NCI-H1092 (cell line): ENCODE measurements at regions not wholly inside any gene's neighbourhood (a gene's known extent, or its start where the extent isn't known, plus 50 kb on each side); places are given as distances from the start of the nearest gene placed in this dataset.
"Not testable (repeated sequence)": the region's sequence is repeated elsewhere in the genome, so short reads cannot be mapped to it uniquely, and the experiment has no call there.

ENCODE experiments used
- DNase-seq: peaks from one replicate; lab custom pipeline; 2025; lab: John Stamatoyannopoulos, UW

DNA sequence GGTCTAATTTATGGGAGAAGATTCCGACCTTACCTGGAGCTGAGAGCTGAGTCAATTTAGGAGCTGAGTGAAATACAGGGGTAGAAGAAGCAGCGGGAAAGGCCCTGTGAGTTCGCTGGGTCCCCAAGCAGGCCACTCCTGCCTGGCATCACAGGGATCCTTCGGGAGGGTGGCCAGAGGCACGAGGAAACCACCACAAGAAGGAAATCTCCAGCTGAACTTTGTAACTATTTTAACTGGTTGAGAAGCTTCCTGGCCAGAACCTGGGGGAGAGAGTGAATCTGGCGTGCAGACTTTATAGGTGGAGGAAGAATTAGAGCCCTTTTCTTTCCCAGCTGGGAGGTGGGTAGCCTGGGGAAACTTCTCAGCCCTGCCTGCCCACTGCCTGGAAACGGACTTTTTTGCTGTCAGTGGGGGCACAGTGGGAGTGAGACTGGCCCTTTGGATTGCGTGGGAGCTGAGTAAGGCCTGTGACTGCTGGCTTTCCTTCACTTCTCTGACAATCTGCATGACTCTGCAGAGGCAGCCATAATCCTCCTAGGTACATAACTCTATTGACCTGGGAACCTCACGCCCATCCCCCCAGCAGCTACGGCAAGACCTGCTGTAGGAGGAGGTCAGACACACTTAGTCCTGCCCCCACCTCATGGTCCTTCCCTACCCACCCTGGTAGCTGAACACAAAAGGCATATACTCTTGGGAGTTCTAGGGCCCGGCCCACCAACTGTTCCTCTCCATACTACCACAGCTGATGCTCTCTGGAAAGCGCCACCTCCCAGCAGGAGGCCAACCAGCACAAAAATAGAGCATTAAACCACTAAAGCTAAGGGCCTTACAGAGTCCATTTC is 340.7 kb downstream of the CNTN3 start:
- DNase-seq, result no peak

DNA sequence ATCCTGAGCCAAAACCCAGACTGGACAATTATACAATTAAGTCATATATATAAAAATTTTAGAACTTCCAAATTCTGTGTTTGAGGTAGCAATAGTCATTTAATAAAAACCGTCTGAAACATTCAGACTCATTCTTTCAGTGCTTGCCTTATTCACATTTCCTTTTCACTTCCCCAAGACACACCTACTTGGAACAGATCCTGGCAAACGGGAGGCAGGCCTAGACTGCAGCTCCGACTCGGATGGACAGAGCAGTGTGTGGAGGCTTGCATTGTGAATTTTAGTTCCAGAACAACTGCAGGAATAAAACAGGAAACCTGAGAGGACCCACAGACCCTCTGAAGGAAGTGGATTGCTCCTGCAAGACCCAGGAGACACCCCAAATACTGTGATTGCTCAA is 341.4 kb downstream of the CNTN3 start:
- no peak for DNase-seq

DNA sequence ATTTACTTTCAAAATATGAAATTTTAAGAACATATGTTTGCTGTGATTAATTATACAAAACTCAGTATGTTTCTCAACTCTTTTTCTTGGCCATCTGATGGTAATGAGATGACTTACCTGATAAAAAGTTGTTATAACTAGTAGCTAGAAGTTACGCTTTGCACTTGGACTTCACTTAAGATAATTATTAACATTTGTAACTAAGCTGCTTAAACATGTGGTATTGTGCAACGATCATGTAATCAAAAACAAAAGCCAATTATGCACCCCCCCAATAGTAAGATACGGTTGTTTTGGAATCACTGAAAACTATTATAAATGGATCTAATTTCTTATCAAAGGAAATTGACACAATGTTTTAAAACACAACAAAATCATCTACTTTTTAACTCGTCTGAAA is 342.9 kb downstream of the CNTN3 start:
- no peak for DNase-seq

DNA sequence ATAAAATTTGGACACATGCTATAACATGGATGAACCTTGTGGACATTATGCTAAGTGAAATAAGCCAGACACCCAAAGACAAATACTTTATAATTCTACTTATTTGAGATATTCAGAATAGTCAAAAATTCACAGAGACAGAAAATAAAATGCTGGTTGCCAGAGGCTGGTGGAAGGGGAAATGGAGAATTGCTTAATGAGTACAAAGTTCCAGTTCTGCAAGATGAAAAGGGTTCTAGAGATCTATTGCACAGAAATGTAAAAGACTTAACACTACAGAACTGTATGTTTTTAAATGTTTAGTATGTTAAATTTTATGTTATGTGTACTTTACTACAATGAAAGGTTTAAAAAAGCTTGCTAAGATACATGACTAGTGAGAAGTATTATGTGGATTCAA is 344.8 kb downstream of the CNTN3 start:
- DNase-seq, result no peak

DNA sequence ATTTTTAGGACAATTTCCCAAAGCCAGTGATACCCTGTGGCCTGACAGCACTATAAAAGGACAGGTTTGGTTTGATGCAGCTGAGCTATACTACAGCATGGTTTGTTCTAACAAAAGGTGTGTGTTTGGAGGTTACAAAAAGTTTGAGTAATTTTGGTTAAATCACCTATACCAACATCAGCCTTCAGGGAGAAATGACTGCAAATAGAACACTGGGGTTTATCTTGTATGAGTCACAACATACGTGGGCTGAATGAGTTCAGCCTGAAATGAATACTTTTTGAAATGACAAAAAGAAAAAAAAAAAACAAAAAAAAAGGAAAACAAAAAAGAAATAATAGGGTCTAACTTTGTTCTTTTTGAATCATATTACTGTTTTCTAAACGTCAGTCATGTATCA is 345.7 kb downstream of the CNTN3 start:
- no peak for DNase-seq

DNA sequence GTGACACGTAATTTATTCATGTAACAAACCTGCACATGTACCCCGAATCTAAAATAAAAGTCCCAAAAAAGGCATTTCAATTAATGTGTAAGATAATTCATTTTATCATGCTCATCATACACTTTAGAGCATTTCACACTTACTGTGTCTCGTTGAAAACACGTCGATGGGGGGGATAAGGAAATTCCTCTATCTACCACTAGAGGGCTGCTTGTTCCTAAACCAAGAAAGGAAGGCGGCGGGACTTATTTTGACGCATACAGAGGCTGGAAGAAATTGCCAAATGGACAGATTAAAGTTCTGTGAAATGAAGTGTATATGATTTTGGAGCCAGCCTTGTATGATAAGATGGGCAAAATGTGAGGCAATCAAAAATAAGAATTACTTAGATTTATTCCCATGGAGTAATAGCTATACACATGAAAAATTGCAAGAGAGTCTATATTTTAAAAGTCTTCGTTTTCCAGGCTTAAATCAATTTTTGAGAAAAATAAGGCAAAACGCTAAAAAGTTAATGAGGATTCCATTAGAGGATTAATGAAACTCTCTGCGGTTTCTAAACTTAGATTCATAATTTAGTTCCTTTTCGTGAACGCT is 346.8 kb downstream of the CNTN3 start:
- peak; percentile 42 for DNase-seq

DNA sequence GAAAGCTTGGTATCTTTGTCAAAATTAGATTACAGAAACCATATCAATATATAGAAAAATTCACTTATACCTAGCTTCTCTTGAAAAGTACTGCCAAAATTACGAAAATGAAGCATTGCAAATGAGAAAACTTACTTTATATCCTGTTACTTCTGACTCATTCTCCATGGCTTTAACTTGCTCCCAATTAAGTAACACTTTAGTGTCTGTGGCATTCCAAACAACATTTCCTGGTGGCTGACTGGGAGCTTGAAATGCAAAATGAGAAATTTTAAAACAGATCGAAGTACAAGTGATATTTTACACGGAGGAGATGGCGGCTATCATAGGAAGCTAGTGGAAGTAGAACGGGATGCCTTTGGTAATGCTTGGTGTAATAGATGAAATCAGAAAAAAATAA is 347.3 kb downstream of the CNTN3 start:
- DNase-seq, result no peak

DNA sequence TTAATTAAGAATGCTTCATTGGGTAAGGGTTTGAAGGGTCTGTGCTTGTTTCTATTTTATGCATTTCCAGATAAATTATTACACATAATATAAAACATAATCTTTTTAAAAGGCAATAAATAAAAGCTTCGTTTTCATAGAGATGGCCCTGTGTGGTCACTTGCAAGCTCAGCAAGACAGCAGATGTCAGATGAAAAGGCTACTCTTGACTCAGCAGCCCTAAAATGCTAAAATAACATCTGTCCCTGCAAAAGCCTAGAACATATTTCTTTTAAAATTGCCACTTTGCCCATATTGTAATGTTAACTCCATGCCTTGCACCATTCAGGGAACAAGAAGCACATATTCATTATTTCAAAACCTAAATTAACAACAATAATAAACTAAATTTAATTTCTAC is 349.4 kb downstream of the CNTN3 start:
- no peak for DNase-seq

DNA sequence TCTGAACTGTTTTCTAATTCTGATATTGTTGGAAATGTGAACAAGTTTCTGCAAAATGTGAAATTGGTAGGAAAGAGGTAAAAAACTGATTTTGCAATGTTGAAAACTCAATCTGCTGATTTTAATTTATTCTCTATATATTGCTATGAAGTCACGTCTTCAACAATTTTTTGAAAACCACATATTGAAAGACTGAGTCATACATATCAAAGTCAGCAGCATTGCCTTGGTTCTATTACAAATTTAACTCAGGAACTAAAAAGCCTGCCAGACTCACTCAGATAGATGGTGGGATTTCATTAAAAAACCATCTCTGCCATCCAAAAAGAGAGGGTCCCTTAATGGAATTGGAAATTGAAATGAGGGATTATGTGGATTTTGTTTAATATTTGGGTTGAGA is 351.4 kb downstream of the CNTN3 start:
- no peak for DNase-seq

DNA sequence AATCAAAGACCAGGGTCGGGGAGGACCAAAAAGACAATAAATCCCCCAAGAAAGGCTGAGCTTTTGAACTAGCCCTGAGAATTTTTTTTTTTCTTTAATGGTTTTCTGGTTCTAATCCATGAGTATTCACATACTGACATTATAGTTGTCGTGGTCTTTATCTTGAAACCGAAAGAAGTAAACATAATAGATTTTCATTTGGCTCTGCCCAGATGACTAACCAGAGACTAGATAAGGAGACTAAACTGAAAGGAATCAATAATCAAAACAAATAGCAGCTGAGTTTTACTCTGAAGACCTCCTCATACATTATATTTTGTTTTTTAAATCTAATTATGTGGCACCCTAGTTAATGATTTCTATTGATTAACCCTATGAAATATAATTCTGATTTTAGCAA is 381.4 kb downstream of the CNTN3 start:
- no peak for DNase-seq

DNA sequence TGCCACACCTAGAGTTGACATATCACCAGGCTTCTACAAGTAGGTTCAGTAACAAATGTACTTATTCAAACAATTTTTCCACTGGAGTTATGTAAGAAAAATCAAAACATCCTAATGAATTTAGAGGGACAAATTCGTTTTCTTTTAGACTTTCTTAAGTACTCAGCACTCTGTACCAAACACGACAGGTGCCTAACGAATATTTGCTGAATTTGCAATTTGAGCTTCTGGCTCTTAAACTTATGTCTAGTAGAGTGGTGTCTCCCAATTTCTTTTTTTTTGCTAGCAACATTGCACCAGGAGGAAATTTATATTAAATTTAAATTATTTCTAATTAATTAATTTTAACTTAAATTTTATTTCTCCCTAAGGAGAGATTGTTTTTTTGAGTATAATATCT is 397.0 kb downstream of the CNTN3 start:
- DNase-seq, result no peak

DNA sequence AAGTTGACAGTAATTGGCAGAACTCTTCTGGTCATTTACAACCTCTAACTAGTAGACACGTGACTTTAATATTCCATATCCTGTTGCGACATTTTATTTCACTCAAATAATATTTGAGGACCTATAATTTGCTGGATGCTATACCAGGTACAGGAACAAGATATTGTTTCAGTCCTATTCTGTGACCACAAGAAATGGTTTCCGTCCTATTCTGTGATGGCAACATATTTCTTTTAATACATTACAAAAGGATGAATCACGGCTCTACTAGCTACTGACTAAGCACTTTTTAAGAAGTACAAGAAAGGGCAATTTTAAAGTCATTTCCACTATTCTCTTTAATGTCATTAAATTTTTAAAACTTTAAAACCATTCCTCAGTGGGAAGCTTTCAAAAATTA is 400.2 kb downstream of the CNTN3 start:
- no peak for DNase-seq

DNA sequence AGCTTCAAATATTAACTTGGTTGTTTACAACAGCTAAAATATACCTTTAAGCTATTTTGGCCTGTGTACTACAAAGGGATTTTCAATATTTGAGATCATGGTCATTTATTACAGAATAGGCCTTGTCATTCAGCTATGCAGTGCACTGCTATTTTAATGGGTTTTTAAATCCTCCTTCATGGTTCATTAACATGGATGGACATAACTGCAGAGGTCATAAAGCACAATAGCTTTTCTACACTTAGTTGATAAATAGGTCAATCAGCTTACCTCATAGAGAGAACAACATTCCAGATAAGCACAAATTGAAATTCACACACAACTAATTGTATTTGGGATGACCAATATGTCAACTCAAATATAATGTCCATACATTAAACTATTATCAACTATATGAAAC is 403.7 kb downstream of the CNTN3 start:
- no peak for DNase-seq

DNA sequence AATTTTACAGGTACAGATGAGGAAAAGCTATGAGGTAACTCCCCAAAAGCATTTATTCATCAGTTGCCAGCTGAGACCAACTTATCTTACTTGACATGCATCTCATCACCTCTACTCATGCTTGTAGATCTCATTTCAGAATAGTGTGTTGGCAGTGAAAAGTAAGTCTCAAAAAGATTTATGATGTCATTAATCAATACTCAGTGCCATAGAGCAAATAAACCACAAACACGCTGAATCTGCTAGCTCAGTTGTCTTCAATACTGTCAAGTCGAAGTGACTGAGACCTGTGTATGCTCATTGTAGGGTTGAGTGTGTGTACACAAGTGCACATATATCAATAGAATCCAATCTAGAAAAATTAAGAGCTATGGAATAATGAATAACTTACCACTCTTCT is 413.5 kb downstream of the CNTN3 start:
- DNase-seq, result no peak

DNA sequence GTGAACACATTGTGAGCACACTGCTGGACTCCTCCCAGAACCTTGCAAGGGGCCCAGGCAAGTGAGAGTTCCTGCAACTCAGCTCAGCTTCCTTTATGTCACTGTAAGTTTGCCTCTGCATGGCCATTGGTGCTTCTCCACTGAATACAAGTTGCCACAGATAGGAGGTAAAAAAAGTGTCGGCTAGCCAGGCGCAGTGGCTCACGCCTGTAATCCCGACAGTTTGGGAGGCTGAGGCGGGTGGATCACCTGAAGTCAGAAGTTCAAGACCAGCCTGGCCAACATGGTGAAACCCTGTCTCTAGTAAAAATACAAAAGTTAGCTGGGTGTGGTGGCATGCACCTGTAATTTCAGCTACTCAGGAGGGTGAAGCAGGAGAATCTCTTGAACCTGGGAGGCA is 435.8 kb downstream of the CNTN3 start:
- DNase-seq, result not testable (repeated sequence)

DNA sequence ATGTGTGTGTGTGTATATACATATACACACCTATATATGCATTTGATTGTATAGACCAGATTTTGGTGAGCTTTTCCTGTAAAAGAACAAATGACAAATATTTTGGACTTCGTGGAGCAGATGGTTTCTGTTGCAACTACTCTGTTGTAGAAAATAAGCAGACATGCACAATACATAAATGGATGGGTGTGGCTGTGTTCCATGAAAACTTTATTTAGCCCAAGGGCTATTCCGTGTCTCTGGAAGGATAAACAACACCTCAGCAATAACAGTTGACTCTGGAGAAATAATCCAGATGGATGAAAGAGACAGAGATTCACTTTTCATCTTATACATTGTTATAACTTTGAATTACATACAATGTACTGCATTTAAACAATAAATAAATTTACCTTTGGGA is 441.4 kb downstream of the CNTN3 start:
- no peak for DNase-seq

DNA sequence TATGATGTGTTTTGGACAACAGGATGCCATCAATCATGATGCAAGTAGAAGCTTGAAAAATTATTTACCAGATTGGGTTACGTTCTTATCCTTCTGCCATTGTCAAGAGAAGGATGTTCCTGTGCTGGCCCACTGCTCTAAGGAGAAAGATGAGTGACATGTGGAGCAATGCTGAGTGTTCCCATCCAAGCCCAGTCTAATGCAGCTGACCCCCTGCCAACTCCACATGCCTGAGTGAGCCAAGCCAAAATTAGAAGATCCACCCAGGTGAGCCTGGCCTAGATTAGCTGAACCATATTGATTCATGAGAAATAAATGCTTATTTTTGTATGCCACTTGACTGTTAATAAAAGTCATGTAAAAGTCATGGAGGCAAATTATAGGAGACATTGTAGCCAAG is 446.5 kb downstream of the CNTN3 start:
- no peak for DNase-seq

DNA sequence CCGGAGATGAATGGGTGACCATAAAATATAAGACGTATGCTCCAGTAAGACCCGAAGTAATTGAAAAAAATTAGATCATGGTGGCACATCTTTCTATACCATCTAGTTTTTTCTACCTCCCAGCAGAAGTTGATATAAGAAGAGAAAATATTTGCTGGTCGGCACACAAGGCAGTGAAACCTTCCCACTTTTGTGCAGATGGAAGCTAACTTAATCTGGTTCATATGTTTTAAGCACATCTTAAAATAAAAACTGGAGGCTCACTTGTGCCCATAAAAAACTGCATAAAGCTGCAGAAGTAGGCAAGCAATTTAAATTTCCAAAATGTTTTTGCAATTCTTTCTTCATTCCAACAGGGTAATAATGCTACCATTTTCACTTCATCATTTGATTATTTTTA is 449.2 kb downstream of the CNTN3 start:
- DNase-seq, result no peak

DNA sequence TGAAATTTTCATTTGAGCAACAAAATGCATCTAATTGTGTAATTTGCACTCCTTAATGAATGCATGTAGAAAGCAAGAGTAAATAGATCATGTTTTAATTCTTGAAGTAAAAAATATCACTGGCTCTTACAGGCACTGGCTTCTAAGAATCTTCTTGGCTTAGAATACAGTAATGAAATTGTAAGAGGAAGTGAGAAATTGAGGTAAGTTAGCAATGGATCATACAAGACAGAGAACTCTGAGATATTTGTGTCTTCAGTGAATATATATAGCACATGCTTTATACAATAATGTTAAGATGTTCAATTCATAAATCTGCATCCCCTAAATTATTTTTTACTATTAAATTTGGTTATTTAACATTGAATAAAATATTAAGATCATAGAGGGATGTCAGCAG is 465.0 kb downstream of the CNTN3 start:
- no peak for DNase-seq

DNA sequence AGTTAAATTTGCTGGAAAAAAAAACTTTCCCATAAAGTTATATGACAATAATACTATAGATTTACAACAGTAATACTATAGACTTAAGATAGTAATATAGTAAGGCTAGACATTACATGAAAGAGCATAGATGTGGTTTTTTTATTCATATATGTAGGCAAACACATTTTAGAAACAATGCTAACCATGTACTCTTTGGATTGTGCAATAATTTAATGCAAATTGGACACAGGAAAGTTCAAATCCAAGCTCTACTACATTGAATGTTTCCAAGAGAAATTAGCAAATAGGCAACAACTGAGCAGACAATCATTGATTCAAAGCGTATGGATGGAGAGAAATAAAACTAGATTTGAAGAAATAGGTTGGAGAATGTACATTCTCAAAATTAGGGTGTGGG is 469.2 kb downstream of the CNTN3 start:
- no peak for DNase-seq

DNA sequence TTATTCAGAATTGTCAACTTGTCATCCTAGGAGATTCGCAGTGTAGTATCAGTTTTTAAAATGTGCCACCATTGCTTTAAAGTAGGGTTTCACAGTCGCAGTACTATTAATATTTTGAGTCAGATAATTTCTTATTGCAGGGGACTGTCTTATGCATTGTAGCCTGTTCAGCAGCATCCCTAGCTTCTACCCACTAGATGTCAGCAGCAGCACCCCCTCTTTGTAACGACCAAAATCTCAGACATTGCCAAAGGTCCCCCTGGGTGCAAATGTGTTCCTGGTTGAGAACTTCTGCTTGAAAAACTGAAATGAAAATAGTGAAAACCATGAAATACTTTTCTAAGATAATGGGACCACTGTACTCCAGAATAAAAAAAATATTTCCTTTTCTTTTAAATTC is 474.8 kb downstream of the CNTN3 start:
- no peak for DNase-seq

DNA sequence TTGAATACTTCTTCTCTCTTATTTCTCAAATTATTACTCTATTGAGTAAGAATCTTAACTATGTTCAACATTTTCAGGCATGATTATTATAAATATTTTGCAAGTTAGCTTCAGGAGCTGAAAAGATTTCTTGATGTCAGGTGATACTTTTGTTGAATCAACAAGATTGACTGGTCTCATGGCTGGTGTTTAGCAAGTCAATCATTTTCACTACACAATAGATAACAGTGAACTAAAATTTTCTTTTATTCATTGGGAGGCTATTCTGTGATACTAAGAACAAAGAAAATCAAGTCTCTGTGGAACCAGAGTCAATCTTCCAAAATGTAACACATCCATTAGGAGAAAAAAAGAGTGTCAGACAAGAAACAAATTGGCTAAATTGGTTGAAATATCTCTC is 476.7 kb downstream of the CNTN3 start:
- DNase-seq, result no peak

DNA sequence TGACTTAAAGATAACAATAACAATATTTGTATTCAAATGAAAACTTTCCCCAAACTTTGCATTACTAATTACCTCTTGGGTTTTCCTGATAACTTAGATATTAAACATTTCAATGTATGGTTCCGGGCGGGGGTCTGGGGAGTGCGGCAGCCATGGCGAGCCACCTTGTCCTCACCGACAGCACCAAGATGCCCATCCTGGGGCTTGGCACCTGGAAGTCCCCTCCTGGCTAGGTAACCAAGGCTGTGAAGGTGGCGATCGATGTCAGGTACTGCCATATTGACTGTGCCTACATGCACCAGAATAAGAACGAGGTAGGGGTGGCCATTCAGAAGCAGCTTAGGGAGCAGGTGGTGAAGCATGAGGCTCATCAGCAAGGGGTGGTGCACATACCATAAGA is 478.7 kb downstream of the CNTN3 start:
- DNase-seq, result no peak

DNA sequence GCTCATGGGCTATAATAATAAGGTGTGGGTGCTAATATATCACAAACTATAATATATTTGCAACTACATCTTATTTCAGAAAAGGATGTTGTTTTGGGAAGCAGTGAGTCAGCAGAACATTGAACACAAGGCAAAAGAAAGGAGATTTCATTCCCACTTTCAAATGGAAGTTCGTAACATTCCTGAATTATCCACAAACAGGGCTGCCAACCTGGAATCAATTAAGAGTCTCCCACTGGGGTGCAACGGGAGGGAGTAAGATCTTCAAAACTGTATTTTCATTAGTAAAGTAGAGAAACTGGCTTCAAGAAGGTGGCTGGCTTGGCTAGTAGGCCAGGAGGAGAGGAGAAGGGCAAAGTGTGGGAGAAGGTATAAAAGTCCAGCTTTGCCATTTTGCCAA is 479.6 kb downstream of the CNTN3 start:
- DNase-seq, result no peak
